SK-N-SH treated with all-trans-retinoic acid at 6 μM for 48 hours (cell line): ENCODE measurements at regions not wholly inside any gene's neighbourhood (a gene's known extent, or its start where the extent isn't known, plus 50 kb on each side); places are given as distances from the start of the nearest gene placed in this dataset.

Experiments
- ATAC-seq: fragments of 200-7000 bp; cut with Tn5 transposase; 3 replicates; pipeline ENCODE4 v1.9.1; 2020; ENCODE audit warnings: mild to moderate bottlenecking, moderate library complexity
- ARNTL ChIP-seq: fragments of 450-650 bp; formaldehyde crosslinking; IDR thresholded peaks from 2 replicates; pipeline ENCODE4 v1.5.0; 2020; ENCODE audit warnings: low read depth, mild to moderate bottlenecking, moderate library complexity, borderline replicate concordance
- CSDC2 ChIP-seq: fragments of 250-450 bp; sonication (Bioruptor Pico); IDR thresholded peaks from 2 replicates; pipeline ENCODE4 v1.5.0; 2020; ENCODE audit warnings: mild to moderate bottlenecking, moderate library complexity
- ESRRG ChIP-seq: fragments of 250-450 bp; sonication (Bioruptor Pico); IDR thresholded peaks from 2 replicates; pipeline ENCODE4 v1.6.1; 2021; ENCODE audit warnings: mild to moderate bottlenecking
- GLIS3 ChIP-seq: fragments of 250-450 bp; sonication (Bioruptor Pico); IDR thresholded peaks from 2 replicates; pipeline ENCODE4 v1.5.0; 2020; ENCODE audit warnings: mild to moderate bottlenecking, moderate library complexity
- OSR1 ChIP-seq: fragments of 250-450 bp; sonication (Bioruptor Pico); IDR thresholded peaks from 2 replicates; pipeline ENCODE4 v1.8.0; 2022; ENCODE audit warnings: moderate library complexity, mild to moderate bottlenecking, inconsistent platforms
- RARB ChIP-seq: fragments of 250-450 bp; sonication (Bioruptor Pico); IDR thresholded peaks from 2 replicates; pipeline ENCODE4 v1.8.0; 2021; ENCODE audit warnings: mild to moderate bottlenecking, moderate library complexity
- SNAI2 ChIP-seq: fragments of 250-450 bp; sonication (Bioruptor Pico); IDR thresholded peaks from 2 replicates; pipeline ENCODE4 v1.5.0; 2020; ENCODE audit warnings: mild to moderate bottlenecking, moderate library complexity
- TCF4 ChIP-seq: fragments of 250-450 bp; sonication (Bioruptor Pico); IDR thresholded peaks from 2 replicates; pipeline ENCODE4 v1.8.0; 2021; ENCODE audit warnings: mild to moderate bottlenecking, moderate library complexity, borderline replicate concordance
- TOX ChIP-seq: fragments of 250-450 bp; sonication (Bioruptor Pico); IDR thresholded peaks from 2 replicates; pipeline ENCODE4 v1.8.0; 2021; ENCODE audit warnings: mild to moderate bottlenecking, moderate library complexity, borderline replicate concordance
- TSHZ2 ChIP-seq: fragments of 250-450 bp; sonication (Bioruptor Pico); IDR thresholded peaks from 2 replicates; pipeline ENCODE4 v1.5.0; 2020; ENCODE audit warnings: mild to moderate bottlenecking, moderate library complexity
- ZC3H10 ChIP-seq: fragments of 250-450 bp; sonication (Bioruptor Pico); IDR thresholded peaks from 2 replicates; pipeline ENCODE4 v1.5.1; 2021; ENCODE audit warnings: mild to moderate bottlenecking, moderate library complexity
- ZFP3 ChIP-seq: fragments of 250-450 bp; sonication (Bioruptor Pico); IDR thresholded peaks from 2 replicates; pipeline ENCODE4 v1.5.0; 2020; ENCODE audit warnings: mild to moderate bottlenecking, moderate library complexity
- ZFP30 ChIP-seq: fragments of 450-650 bp; formaldehyde crosslinking; IDR thresholded peaks from 2 replicates; pipeline ENCODE4 v1.5.0; 2022; ENCODE audit warnings: mild to moderate bottlenecking, moderate library complexity
- ZNF565 ChIP-seq: fragments of 450-650 bp; formaldehyde crosslinking; conservative IDR thresholded peaks from 2 replicates; pipeline ENCODE4 v1.5.0; 2020; ENCODE audit warnings: low read depth, mild to moderate bottlenecking, moderate library complexity
- ZNF70 ChIP-seq: fragments of 450-650 bp; formaldehyde crosslinking; IDR thresholded peaks from 2 replicates; pipeline ENCODE4 v1.5.0; 2020; ENCODE audit warnings: mild to moderate bottlenecking, moderate library complexity
- ZNF8 ChIP-seq: fragments of 450-650 bp; formaldehyde crosslinking; IDR thresholded peaks from 2 replicates; pipeline ENCODE4 v1.5.0; 2020; ENCODE audit warnings: mild to moderate bottlenecking, moderate library complexity
- TF ChIP-seq, protein P1 (sequence below): fragments of 250-450 bp; sonication (Bioruptor Pico); IDR thresholded peaks from 2 replicates; pipeline ENCODE4 v1.5.1; 2021; ENCODE audit warnings: mild to moderate bottlenecking, moderate library complexity
- TF ChIP-seq, protein P2 (sequence below): fragments of 250-450 bp; sonication (Bioruptor Pico); IDR thresholded peaks from 2 replicates; pipeline ENCODE4 v1.5.1; 2020; ENCODE audit warnings: low read depth, mild to moderate bottlenecking, moderate library complexity

GRCh38 chr6:8268606-8269005, 166.3 kb upstream of the EEF1E1 start:
- no peak for TF ChIP-seq OSR1
- TF ChIP-seq ZNF8 (CRISPR knock-in tag) = no peak
- TF ChIP-seq CSDC2 (CRISPR knock-in tag) = no peak
- TF ChIP-seq RARB (CRISPR knock-in tag) = no peak
- TF ChIP-seq TSHZ2 (CRISPR knock-in tag) = no peak
- no peak for TF ChIP-seq ZC3H10 (CRISPR knock-in tag)
- no peak for TF ChIP-seq ZFP30 (CRISPR knock-in tag)
- TF ChIP-seq ZNF565 (CRISPR knock-in tag) = no peak
- TF ChIP-seq TCF4 (CRISPR knock-in tag) = no peak
- no peak for TF ChIP-seq ZNF70 (CRISPR knock-in tag)
- TF ChIP-seq GLIS3 = no peak
- no peak for TF ChIP-seq ESRRG (CRISPR knock-in tag)
- TF ChIP-seq, protein P1, sequence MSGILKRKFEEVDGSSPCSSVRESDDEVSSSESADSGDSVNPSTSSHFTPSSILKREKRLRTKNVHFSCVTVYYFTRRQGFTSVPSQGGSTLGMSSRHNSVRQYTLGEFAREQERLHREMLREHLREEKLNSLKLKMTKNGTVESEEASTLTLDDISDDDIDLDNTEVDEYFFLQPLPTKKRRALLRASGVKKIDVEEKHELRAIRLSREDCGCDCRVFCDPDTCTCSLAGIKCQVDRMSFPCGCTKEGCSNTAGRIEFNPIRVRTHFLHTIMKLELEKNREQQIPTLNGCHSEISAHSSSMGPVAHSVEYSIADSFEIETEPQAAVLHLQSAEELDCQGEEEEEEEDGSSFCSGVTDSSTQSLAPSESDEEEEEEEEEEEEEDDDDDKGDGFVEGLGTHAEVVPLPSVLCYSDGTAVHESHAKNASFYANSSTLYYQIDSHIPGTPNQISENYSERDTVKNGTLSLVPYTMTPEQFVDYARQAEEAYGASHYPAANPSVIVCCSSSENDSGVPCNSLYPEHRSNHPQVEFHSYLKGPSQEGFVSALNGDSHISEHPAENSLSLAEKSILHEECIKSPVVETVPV (CRISPR knock-in tag) = no peak
- TF ChIP-seq ZFP3 (CRISPR knock-in tag) = no peak
- TF ChIP-seq, protein P2, sequence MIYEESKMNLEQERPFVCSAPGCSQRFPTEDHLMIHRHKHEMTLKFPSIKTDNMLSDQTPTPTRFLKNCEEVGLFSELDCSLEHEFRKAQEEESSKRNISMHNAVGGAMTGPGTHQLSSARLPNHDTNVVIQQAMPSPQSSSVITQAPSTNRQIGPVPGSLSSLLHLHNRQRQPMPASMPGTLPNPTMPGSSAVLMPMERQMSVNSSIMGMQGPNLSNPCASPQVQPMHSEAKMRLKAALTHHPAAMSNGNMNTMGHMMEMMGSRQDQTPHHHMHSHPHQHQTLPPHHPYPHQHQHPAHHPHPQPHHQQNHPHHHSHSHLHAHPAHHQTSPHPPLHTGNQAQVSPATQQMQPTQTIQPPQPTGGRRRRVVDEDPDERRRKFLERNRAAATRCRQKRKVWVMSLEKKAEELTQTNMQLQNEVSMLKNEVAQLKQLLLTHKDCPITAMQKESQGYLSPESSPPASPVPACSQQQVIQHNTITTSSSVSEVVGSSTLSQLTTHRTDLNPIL = no peak
- TF ChIP-seq, all 23 proteins: peak for 0
- no peak for ATAC-seq

DNA sequence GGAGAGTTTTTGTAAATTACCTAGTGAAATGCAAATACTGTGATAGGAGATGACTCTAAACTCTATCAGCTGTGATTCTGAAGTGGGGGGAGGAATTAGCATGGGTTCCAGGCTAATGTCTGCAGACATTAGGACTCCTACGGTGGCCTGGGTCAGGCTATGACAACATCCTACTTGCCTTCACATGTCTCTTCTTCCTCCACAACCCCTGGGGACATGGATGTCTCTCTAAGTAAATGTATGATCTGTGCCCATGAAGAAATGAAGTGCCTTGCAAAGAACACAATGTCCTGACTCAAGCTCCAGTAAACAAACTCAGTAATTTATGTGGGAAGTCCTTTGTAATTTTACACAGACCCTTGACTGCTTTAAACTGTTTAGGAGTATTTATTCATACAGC, 165.8 kb upstream of the EEF1E1 start:
- no peak for ATAC-seq
- TF ChIP-seq ESRRG (CRISPR knock-in tag) (no peak), SNAI2 (CRISPR knock-in tag) (no peak), ZFP30 (CRISPR knock-in tag) (no peak), OSR1 (no peak), TOX (CRISPR knock-in tag) (no peak), TSHZ2 (CRISPR knock-in tag) (no peak), ZNF70 (CRISPR knock-in tag) (no peak), ZNF8 (CRISPR knock-in tag) (no peak), GLIS3 (no peak), CSDC2 (CRISPR knock-in tag) (no peak), ZFP3 (CRISPR knock-in tag) (no peak), ZNF565 (CRISPR knock-in tag) (no peak)
- TF ChIP-seq, protein P2 = no peak
- TF ChIP-seq, protein P1 (CRISPR knock-in tag) = no peak

- ATAC-seq = no peak
- TF ChIP-seq ARNTL (CRISPR knock-in tag) (no peak), CSDC2 (CRISPR knock-in tag) (no peak), TSHZ2 (CRISPR knock-in tag) (no peak), TOX (CRISPR knock-in tag) (no peak), TCF4 (CRISPR knock-in tag) (no peak), GLIS3 (no peak), ZFP30 (CRISPR knock-in tag) (no peak), ESRRG (CRISPR knock-in tag) (no peak)
- TF ChIP-seq, protein P2 = no peak
- TF ChIP-seq, protein P1 (CRISPR knock-in tag) = no peak
Observed at GRCh38 chr6:8260610-8261009, 158.3 kb upstream of the EEF1E1 start.
